ENCODE measurements at regions not wholly inside any gene's neighbourhood (a gene's known extent, or its start where the extent isn't known, plus 50 kb on each side); places are given as distances from the start of the nearest gene placed in this dataset.

DNA sequence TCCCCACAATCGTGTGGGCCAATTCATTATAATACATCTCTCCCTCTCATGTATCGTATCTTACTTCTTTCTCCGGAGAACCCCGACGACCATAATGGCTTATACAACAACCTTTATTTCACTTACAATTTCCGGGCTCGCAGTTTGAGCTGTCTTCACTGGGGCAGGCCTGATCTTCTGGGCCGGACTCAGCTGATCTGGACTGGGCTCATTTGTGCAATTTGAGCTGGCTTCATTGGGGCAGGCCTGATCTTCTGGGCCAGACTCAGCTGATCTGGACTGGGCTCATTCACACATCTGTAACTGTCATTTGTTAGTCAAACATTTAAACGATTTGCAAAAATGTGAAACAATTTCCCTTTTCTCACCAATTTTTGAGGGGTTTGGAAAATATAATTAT is 171.5 kb upstream of the FRG1 start:
- TF ChIP-seq, protein P1, sequence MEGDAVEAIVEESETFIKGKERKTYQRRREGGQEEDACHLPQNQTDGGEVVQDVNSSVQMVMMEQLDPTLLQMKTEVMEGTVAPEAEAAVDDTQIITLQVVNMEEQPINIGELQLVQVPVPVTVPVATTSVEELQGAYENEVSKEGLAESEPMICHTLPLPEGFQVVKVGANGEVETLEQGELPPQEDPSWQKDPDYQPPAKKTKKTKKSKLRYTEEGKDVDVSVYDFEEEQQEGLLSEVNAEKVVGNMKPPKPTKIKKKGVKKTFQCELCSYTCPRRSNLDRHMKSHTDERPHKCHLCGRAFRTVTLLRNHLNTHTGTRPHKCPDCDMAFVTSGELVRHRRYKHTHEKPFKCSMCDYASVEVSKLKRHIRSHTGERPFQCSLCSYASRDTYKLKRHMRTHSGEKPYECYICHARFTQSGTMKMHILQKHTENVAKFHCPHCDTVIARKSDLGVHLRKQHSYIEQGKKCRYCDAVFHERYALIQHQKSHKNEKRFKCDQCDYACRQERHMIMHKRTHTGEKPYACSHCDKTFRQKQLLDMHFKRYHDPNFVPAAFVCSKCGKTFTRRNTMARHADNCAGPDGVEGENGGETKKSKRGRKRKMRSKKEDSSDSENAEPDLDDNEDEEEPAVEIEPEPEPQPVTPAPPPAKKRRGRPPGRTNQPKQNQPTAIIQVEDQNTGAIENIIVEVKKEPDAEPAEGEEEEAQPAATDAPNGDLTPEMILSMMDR (IDR thresholded peaks at IDR 0.05; ENCODE audit: low read depth, low read length): no peak
- no peak for TF ChIP-seq EZH2phosphoT487 (IDR thresholded peaks at IDR 0.05; ENCODE audit: low read depth)
